Spinal cord (tissue), 9 donors: ENCODE measurements at regions not wholly inside any gene's neighbourhood (a gene's known extent, or its start where the extent isn't known, plus 50 kb on each side); places are given as distances from the start of the nearest gene placed in this dataset.
"Not testable (repeated sequence)": the region's sequence is repeated elsewhere in the genome, so short reads cannot be mapped to it uniquely, and the experiment has no call there.

Experiments used
- DNase-seq, 6 donors: peaks; one replicate each; pipeline versions ENCODE4 v3.0.0 to v3.0.0-alpha.2; 2013 to 2015; ENCODE audit warnings: low spot score in 6 of 6, low read depth in 4 of 6
- H3K27ac ChIP-seq: one replicate; pipeline ENCODE4 v1.5.1; 2013; ENCODE audit warnings: low read depth, low read length, control low read depth
- H3K27me3 ChIP-seq: one replicate; pipeline ENCODE4 v1.6.1; 2013; ENCODE audit warnings: low read length; ENCODE audit not compliant: control insufficient read depth, insufficient read depth
- H3K36me3 ChIP-seq: one replicate; pipeline ENCODE4 v1.6.1; 2013; ENCODE audit warnings: low read length; ENCODE audit not compliant: control insufficient read depth, insufficient read depth
- H3K4me1 ChIP-seq: one replicate; pipeline ENCODE4 v1.6.1; 2013; ENCODE audit warnings: low read length; ENCODE audit not compliant: control insufficient read depth, insufficient read depth
- H3K4me3 ChIP-seq: one replicate; pipeline ENCODE4 v1.5.1; 2013; ENCODE audit warnings: low read depth, low read length, control low read depth
- H3K9me3 ChIP-seq: one replicate; pipeline ENCODE4 v1.6.1; 2013; ENCODE audit warnings: low read length; ENCODE audit not compliant: control insufficient read depth, insufficient read depth
- WGBS: methylation state at CpG from one replicate; pipeline ENCODE4 v1.1.5; 2013; ENCODE audit warnings: missing lambda C conversion rate; ENCODE audit not compliant: insufficient coverage; 5-methylcytosine and 5-hydroxymethylcytosine counted together
- donor health status: healthy.

DNA sequence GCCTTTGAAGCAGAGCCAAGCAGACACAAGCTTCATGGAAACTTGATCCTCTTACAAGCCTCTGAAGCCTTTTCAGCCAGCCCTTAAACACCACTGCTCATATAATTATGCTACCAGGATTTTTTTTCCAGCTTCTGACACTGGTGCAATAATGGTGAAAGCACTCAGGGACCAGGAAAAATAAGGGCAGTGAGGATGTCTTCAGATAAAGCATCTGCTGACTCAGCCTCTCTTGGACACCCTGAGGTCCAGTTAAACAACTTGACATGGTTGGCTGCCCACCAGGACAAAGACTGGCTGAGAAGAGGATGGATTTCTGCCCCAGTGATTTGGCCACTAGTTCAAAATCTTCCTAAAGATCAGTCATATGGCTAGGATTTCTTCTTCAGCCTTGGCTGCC, 124.2 kb upstream of the N4BP1 start:
- Histone ChIP-seq H3K9me3 (no peaks in the 10 kb centered on the region), H3K27ac (no peak overlapping the region)

GRCh38 chr16:48704710-48705109, 94.7 kb upstream of the N4BP1 start:
- DNase-seq: no peak
- no peaks in the 10 kb centered on the region for H3K27me3 ChIP-seq
- H3K9me3 ChIP-seq: peaks cover 3% of the 10 kb centered on the region
- WGBS: 100% methylated on average over 1 of the region's 1 CpG
- H3K27ac ChIP-seq: no peak overlapping the region
- H3K36me3 ChIP-seq: no peaks in the 10 kb centered on the region
- no peak overlapping the region for H3K4me3 ChIP-seq
- no peaks in the 10 kb centered on the region for H3K4me1 ChIP-seq

More for the DNA sequence above, 124.2 kb upstream of the N4BP1 start:
- no peaks in the 10 kb centered on the region for H3K4me1 ChIP-seq
- no peaks in the 10 kb centered on the region for H3K36me3 ChIP-seq
- no peak for DNase-seq
- no peak overlapping the region for H3K4me3 ChIP-seq
- no peaks in the 10 kb centered on the region for H3K27me3 ChIP-seq

DNA sequence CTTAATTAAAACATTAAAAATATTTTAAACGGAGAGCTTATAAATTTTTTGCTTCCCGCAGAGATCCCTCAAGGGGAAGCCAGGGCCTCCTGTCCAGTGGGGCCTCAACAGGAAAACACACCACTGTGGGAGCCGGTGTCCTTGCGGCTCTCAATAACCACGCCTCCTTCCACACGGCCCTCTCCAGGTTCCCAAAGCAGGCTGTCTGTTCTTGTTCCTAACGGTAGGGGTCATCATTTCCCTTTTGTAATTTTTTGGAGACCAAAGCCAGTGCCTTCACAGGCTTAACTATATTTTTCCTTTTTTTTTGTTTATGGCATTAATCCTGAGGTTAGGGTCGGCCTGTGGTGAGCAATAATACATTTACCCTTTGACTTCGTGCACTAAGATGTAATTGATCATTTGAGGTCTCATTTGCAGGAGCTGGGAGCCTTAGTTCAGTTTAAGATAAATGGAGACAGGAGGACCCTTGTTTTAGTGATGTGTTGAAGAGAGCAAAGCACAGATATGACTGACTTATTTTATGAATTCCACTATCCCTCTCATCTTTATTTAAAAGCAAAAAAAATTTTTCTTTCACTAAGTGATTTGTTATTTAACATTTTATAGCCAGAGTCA, 77.5 kb upstream of the N4BP1 start:
- WGBS: 0% methylated on average over 5 of the region's 9 CpGs
- peak; percentile 53 to 95 (median 64) for DNase-seq
- H3K36me3 ChIP-seq: no peaks in the 10 kb centered on the region
- H3K9me3 ChIP-seq: no peaks in the 10 kb centered on the region
- no peak overlapping the region for H3K27ac ChIP-seq
- H3K4me3 ChIP-seq: no peak overlapping the region
- peaks cover 3% of the 10 kb centered on the region for H3K4me1 ChIP-seq
- H3K27me3 ChIP-seq: peaks cover 10% of the 10 kb centered on the region

DNA sequence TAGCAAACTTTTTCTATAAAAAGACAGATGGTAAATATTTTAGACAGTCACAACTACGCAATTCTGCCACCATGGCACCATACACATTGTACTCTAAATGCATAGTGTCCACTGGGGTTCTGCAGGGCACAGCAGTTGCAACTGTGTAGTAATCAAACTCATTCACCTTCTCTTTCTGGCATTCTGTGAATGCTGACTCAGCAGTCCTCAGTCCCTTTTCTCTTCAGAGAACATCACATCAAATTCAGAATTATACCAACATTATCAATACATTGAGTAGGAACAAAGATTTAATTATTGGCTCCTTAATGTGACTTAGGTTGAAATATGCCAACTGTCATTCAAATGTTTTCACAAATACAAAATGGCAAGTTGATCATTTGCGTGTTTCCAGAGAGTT, 74.2 kb upstream of the N4BP1 start:
- Histone ChIP-seq H3K4me1 (peaks cover 3% of the 10 kb centered on the region), H3K27ac (no peak overlapping the region), H3K4me3 (no peak overlapping the region), H3K27me3 (peaks cover 7% of the 10 kb centered on the region), H3K36me3 (no peaks in the 10 kb centered on the region), H3K9me3 (no peaks in the 10 kb centered on the region)
- 100% methylated on average over 1 of the region's 2 CpGs for WGBS
- no peak for DNase-seq

GRCh38 chr16:48682971-48683370, 73.0 kb upstream of the N4BP1 start:
- Histone ChIP-seq H3K9me3 (no peaks in the 10 kb centered on the region), H3K27ac (no peak overlapping the region), H3K4me3 (no peak overlapping the region), H3K27me3 (peaks cover 4% of the 10 kb centered on the region), H3K4me1 (peaks cover 3% of the 10 kb centered on the region), H3K36me3 (no peaks in the 10 kb centered on the region)
- 0% methylated on average over 1 of the region's 3 CpGs for WGBS
- no peak for DNase-seq

- no peak overlapping the region for H3K27ac ChIP-seq
- H3K4me1 ChIP-seq: no peaks in the 10 kb centered on the region
These were observed 71.5 kb upstream of the N4BP1 start for GRCh38 chr16:48681520-48681919.

DNA sequence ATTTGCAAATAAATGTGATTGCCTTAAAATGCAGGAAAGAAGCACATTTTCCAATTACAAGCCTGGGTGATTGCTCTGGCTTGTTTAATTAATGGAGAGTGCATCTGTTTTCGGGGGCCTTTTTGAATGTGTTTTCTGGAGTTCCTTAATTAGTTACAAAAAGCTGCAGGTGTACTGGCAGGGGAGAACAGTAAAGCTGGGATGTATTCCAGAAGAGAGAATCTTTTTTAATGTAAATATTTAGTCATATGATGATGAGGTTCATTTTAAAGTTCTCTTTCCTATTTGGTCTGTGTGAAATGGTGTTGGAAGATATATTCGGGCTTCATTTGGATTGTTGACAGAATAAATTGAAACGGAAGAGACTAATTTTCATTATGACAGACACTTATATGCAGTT, 70.9 kb upstream of the N4BP1 start:
- Histone ChIP-seq H3K36me3 (no peaks in the 10 kb centered on the region), H3K4me1 (no peaks in the 10 kb centered on the region), H3K4me3 (no peak overlapping the region), H3K9me3 (no peaks in the 10 kb centered on the region), H3K27me3 (no peaks in the 10 kb centered on the region), H3K27ac (no peak overlapping the region)
- DNase-seq: peak in 3 of 6 donors; percentile 14 to 83 (median 58)
- WGBS: 80% methylated on average over 1 of the region's 3 CpGs

More at GRCh38 chr16:48681520-48681919, 71.5 kb upstream of the N4BP1 start:
- H3K9me3 ChIP-seq: no peaks in the 10 kb centered on the region
- DNase-seq: no peak
- peaks cover 2% of the 10 kb centered on the region for H3K27me3 ChIP-seq
- H3K4me3 ChIP-seq: no peak overlapping the region
- no peaks in the 10 kb centered on the region for H3K36me3 ChIP-seq

GRCh38 chr16:48676836-48677235, 66.9 kb upstream of the N4BP1 start:
- no peak for DNase-seq
- whole genome bisulfite sequencing: no CpG with 5 or more reads among the region's 3 CpGs
- H3K27ac ChIP-seq: no peak overlapping the region
- no peak overlapping the region for H3K4me3 ChIP-seq
- H3K9me3 ChIP-seq: no peaks in the 10 kb centered on the region
- H3K27me3 ChIP-seq: no peaks in the 10 kb centered on the region
- H3K4me1 ChIP-seq: no peaks in the 10 kb centered on the region
- H3K36me3 ChIP-seq: no peaks in the 10 kb centered on the region

DNA sequence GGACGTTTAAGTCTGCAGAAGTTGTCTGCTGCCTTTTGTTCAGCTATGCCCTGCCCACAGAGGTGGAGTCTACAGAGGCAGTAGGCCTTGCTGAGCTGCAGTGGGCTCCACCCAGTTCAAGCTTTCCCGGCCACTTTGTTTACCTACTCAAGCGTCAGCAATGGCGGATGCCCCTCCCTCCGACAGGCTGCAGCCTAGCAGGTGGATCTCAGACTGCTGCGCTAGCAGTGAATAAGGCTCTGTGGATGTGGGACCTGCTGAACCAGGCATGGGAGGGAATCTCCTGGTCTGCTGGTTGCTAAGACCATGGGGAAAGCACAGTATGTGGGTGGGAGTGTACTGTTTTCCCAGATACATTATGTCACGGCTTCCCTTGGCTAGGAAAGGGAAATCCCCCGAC, 58.2 kb upstream of the N4BP1 start:
- not testable (repeated sequence) for H3K36me3 ChIP-seq, H3K27me3 ChIP-seq, H3K4me3 ChIP-seq, H3K27ac ChIP-seq, H3K9me3 ChIP-seq, H3K4me1 ChIP-seq, DNase-seq
- WGBS: 70% methylated on average over 7 of the region's 8 CpGs

DNA sequence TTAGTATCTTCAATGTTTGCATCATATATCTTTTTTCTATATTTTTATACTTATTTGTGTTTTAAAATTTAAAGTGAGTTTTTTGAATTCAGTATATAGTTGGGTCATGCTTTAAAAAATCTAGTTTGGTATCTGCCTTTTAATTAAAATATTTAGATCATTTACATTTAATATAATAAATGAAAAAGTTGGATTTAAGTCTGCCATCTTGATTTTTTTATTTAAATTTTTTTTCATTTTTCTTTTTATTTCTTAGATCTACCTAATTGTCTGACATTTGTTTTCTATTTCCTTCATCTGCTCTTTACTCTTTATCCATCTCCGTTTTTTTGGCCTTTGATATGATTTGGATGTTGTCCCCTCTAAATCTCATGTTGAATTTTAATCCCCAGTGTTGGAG, 50.0 kb upstream of the N4BP1 start:
- Histone ChIP-seq H3K27me3 (no peaks in the 10 kb centered on the region), H3K4me3 (no peak overlapping the region), H3K27ac (no peak overlapping the region), H3K4me1 (no peaks in the 10 kb centered on the region), H3K36me3 (no peaks in the 10 kb centered on the region), H3K9me3 (peaks cover 5% of the 10 kb centered on the region)
- no peak for DNase-seq
- WGBS: no CpG with 5 or more reads among the region's 1 CpG
